PFSK-1 (cell line): ENCODE measurements at regions not wholly inside any gene's neighbourhood (a gene's known extent, or its start where the extent isn't known, plus 50 kb on each side); places are given as distances from the start of the nearest gene placed in this dataset.

Experiments
- FOXP2 ChIP-seq: optimal IDR thresholded peaks from 2 replicates; pipeline ENCODE3; 2011; ENCODE audit warnings: borderline replicate concordance, control low read depth, inconsistent platforms; ENCODE audit not compliant: insufficient read depth; ENCODE audit errors: extremely low read length, extremely low read depth
- POLR2AphosphoS5 ChIP-seq: IDR thresholded peaks from 2 replicates; pipeline ENCODE4 v1.6.1; 2012; ENCODE audit warnings: low read depth, mild to moderate bottlenecking, control low read depth, low read length, moderate library complexity
- SIN3A ChIP-seq: IDR thresholded peaks from 2 replicates; pipeline ENCODE4 v1.6.1; 2012; ENCODE audit warnings: mild to moderate bottlenecking, low read length, moderate library complexity, borderline replicate concordance; ENCODE audit not compliant: insufficient read depth
- TAF1 ChIP-seq: IDR thresholded peaks from 2 replicates; pipeline ENCODE4 v1.6.1; 2012; ENCODE audit warnings: low read length, control low read depth, borderline replicate concordance; ENCODE audit not compliant: insufficient read depth
- TF ChIP-seq, protein P1 (sequence below), 2 experiments: IDR thresholded peaks; 2 replicates each; pipeline versions ENCODE4 v1.6.1 to v1.8.0; 2011 to 2012; ENCODE audit warnings: low read depth in 2 of 2, low read length in 2 of 2, control low read depth in 1 of 2, inconsistent platforms in 1 of 2, mild to moderate bottlenecking in 1 of 2, moderate library complexity in 1 of 2; ENCODE audit not compliant: insufficient read depth in 1 of 2

DNA sequence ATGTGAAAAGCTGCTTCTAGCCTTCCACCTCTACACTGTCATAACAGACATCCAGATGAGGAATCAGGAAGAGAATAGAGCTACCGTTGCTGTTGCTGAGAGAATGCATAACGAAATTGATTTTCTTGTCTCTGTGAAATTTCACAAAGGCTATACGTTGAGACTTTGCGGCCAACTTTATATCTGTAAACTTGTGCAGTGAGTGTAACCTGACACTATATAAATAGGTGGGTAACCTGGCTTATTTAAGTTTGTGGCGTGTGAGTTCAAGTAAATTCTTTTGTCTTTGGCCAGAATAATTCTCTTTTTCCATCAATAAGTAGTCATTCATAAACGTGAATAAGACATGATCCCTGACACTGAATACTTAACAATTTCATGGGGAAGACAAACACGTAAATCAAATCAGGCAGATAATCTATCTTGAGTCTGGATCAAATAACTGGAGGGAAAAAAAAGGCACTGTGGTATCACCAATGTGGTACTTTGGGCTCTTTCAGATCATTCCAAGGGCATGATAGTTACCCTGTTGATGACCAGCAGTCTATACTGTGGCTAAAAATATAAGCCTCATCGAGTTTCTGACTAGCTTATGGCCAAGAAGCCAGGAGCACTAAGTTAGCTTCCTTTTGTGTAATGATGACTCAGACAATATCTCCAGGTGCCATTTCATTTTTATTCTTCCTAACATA is 98.2 kb upstream of the RASA1 start:
- no peak for TF ChIP-seq TAF1
- no peak for TF ChIP-seq SIN3A
- TF ChIP-seq POLR2AphosphoS5, result no peak
- TF ChIP-seq, protein P1, sequence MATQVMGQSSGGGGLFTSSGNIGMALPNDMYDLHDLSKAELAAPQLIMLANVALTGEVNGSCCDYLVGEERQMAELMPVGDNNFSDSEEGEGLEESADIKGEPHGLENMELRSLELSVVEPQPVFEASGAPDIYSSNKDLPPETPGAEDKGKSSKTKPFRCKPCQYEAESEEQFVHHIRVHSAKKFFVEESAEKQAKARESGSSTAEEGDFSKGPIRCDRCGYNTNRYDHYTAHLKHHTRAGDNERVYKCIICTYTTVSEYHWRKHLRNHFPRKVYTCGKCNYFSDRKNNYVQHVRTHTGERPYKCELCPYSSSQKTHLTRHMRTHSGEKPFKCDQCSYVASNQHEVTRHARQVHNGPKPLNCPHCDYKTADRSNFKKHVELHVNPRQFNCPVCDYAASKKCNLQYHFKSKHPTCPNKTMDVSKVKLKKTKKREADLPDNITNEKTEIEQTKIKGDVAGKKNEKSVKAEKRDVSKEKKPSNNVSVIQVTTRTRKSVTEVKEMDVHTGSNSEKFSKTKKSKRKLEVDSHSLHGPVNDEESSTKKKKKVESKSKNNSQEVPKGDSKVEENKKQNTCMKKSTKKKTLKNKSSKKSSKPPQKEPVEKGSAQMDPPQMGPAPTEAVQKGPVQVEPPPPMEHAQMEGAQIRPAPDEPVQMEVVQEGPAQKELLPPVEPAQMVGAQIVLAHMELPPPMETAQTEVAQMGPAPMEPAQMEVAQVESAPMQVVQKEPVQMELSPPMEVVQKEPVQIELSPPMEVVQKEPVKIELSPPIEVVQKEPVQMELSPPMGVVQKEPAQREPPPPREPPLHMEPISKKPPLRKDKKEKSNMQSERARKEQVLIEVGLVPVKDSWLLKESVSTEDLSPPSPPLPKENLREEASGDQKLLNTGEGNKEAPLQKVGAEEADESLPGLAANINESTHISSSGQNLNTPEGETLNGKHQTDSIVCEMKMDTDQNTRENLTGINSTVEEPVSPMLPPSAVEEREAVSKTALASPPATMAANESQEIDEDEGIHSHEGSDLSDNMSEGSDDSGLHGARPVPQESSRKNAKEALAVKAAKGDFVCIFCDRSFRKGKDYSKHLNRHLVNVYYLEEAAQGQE (IDR thresholded peaks at IDR 0.05; ENCODE audit: insufficient read depth in 1 of 2, low read depth in 2 of 2, low read length in 2 of 2), result no peak
- TF ChIP-seq FOXP2, result no peak

DNA sequence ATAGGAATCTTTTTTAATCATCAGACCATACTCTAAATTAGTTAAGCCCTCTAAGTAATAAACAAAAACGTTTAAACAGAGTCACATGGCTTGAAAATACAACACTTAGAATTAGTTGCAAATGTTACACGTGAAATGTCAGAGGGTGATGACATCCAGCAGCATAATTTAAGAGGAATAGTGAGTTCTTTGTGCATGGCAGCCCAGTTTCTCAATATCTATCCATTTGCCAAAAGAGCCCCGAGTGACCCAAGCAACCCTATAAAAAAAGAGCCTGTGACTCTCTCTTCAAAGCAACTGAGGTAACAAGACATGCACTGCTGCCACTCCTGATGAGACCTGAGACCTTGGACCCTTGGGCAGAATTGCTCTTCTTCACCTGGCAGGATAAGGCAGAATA is 96.9 kb upstream of the RASA1 start:
- TF ChIP-seq, protein P1 (IDR thresholded peaks at IDR 0.05; ENCODE audit: insufficient read depth in 1 of 2, low read depth in 2 of 2, low read length in 2 of 2), result no peak
- no peak for TF ChIP-seq POLR2AphosphoS5
- TF ChIP-seq FOXP2, result no peak

DNA sequence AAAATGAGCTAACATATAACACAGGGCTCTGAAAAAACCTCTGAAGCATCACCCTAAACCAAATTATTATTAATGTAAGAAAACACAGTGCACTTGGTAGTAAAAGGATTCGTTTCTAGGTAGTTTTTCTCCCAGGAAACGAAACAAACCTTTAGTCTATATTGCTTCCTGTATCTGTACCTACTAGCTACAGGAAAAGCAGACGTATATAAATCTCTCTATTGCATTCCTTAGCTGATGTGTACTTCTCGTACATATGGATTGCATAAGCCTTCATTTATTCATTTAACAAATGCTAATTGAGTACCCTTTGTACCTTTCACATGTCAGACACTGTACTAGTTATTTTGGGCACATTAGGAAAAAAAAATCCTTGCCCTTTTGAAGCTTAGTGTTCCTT is 85.0 kb upstream of the RASA1 start:
- no peak for TF ChIP-seq TAF1
- no peak for TF ChIP-seq SIN3A
- TF ChIP-seq, protein P1 (IDR thresholded peaks at IDR 0.05; ENCODE audit: insufficient read depth in 1 of 2, low read depth in 2 of 2, low read length in 2 of 2), result no peak
- no peak for TF ChIP-seq POLR2AphosphoS5
- TF ChIP-seq FOXP2, result no peak

DNA sequence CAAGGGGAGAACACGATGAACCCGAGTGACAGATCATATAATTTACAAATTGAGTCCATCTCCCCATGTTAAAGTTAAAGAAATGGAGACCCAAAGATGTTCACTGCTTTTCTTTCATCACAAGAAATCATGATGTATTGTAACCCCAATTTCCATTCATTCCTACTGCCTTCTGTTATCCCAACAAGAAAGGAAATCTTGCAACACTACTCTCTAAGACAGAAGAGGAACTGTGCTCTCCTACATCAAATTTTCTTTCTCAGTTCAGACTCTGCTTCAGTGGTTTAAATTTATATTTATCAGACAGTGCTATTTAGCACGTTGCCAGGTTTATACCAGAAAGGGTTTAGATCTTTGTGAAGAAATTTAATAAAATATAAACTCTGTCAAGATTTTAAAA is 83.8 kb upstream of the RASA1 start:
- TF ChIP-seq, protein P1 (IDR thresholded peaks at IDR 0.05; ENCODE audit: insufficient read depth in 1 of 2, low read depth in 2 of 2, low read length in 2 of 2), result no peak
- TF ChIP-seq FOXP2 (no peak), POLR2AphosphoS5 (no peak), SIN3A (no peak), TAF1 (no peak)

DNA sequence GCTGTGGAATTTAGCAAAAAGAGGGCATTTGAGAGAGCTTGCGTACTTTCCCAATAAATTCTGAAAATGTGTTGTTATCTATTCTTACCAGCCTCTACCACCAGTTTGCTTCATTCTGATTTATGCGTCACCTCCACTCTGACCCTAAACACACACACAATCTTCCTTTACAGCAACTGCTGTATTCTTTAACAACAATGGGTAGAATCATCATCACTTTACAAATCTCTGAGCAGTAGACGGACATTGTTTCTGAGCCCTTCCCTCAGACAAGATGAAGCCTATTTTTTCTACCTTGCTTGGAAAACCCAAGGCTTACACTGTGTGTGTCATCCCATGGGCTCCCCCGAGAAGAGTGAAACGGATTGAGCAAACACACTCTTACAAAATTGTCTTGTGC is 83.1 kb upstream of the RASA1 start:
- TF ChIP-seq, protein P1 (IDR thresholded peaks at IDR 0.05; ENCODE audit: insufficient read depth in 1 of 2, low read depth in 2 of 2, low read length in 2 of 2), result no peak
- TF ChIP-seq POLR2AphosphoS5 (no peak), SIN3A (no peak), TAF1 (no peak), FOXP2 (no peak)
